Mucosa of stomach (tissue), 1 donor: ENCODE measurements at regions not wholly inside any gene's neighbourhood (a gene's known extent, or its start where the extent isn't known, plus 50 kb on each side); places are given as distances from the start of the nearest gene placed in this dataset.

Experiments used
- H3K27me3 ChIP-seq: one replicate; pipeline ENCODE4 v1.7.0; 2013; ENCODE audit warnings: mild to moderate bottlenecking, low read length; ENCODE audit not compliant: control insufficient read depth, insufficient read depth
- H3K36me3 ChIP-seq: one replicate; pipeline ENCODE4 v1.7.0; 2013; ENCODE audit warnings: low read length; ENCODE audit not compliant: control insufficient read depth, insufficient read depth
- H3K4me1 ChIP-seq: one replicate; pipeline ENCODE4 v1.7.0; 2013; ENCODE audit warnings: mild to moderate bottlenecking, low read length; ENCODE audit not compliant: control insufficient read depth, insufficient read depth
- H3K4me3 ChIP-seq: one replicate; pipeline ENCODE4 v1.7.0; 2013; ENCODE audit warnings: low read length
- H3K9ac ChIP-seq: one replicate; pipeline ENCODE4 v1.7.0; 2013; ENCODE audit warnings: mild to moderate bottlenecking, low read length, moderate library complexity
- H3K9me3 ChIP-seq: one replicate; pipeline ENCODE4 v1.7.0; 2013; ENCODE audit warnings: mild to moderate bottlenecking, low read length, moderate library complexity; ENCODE audit not compliant: control insufficient read depth
- donor health status: Pancreatic carcinoma.

- Histone ChIP-seq H3K9ac (no peak overlapping the region), H3K27me3 (no peaks in the 10 kb centered on the region), H3K4me3 (no peak overlapping the region), H3K9me3 (no peaks in the 10 kb centered on the region), H3K36me3 (no peaks in the 10 kb centered on the region), H3K4me1 (no peaks in the 10 kb centered on the region)
Measured at GRCh38 chr3:13258280-13258679, 161.8 kb downstream of the NUP210 start.

- Histone ChIP-seq H3K4me1 (no peaks in the 10 kb centered on the region), H3K36me3 (no peaks in the 10 kb centered on the region), H3K9me3 (no peaks in the 10 kb centered on the region), H3K4me3 (no peak overlapping the region), H3K9ac (no peak overlapping the region), H3K27me3 (no peaks in the 10 kb centered on the region)
Measured at GRCh38 chr3:13257666-13258065, 162.5 kb downstream of the NUP210 start.

- H3K4me3 ChIP-seq = no peak overlapping the region
- no peaks in the 10 kb centered on the region for H3K9me3 ChIP-seq
- no peaks in the 10 kb centered on the region for H3K36me3 ChIP-seq
- H3K9ac ChIP-seq = no peak overlapping the region
- no peaks in the 10 kb centered on the region for H3K27me3 ChIP-seq
- no peaks in the 10 kb centered on the region for H3K4me1 ChIP-seq
Measured at GRCh38 chr3:13256845-13257244, 163.3 kb downstream of the NUP210 start.

- no peaks in the 10 kb centered on the region for H3K4me1 ChIP-seq
- no peaks in the 10 kb centered on the region for H3K36me3 ChIP-seq
- no peak overlapping the region for H3K4me3 ChIP-seq
- no peaks in the 10 kb centered on the region for H3K9me3 ChIP-seq
- no peak overlapping the region for H3K9ac ChIP-seq
- H3K27me3 ChIP-seq = no peaks in the 10 kb centered on the region
Measured at GRCh38 chr3:13254028-13254951, 165.8 kb downstream of the NUP210 start.

- Histone ChIP-seq H3K9me3 (no peaks in the 10 kb centered on the region), H3K4me1 (no peaks in the 10 kb centered on the region), H3K36me3 (no peaks in the 10 kb centered on the region), H3K27me3 (no peaks in the 10 kb centered on the region), H3K4me3 (no peak overlapping the region), H3K9ac (no peak overlapping the region)
Measured at GRCh38 chr3:13253208-13253937, 166.7 kb downstream of the NUP210 start.

- Histone ChIP-seq H3K36me3 (no peaks in the 10 kb centered on the region), H3K4me1 (no peaks in the 10 kb centered on the region), H3K4me3 (no peak overlapping the region), H3K9ac (no peak overlapping the region), H3K27me3 (peaks cover 3% of the 10 kb centered on the region), H3K9me3 (no peaks in the 10 kb centered on the region)
Measured at GRCh38 chr3:13252207-13252606, 167.9 kb downstream of the NUP210 start.

- H3K36me3 ChIP-seq = no peaks in the 10 kb centered on the region
- H3K9ac ChIP-seq = no peak overlapping the region
- peaks cover 3% of the 10 kb centered on the region for H3K27me3 ChIP-seq
- no peak overlapping the region for H3K4me3 ChIP-seq
- no peaks in the 10 kb centered on the region for H3K4me1 ChIP-seq
- no peaks in the 10 kb centered on the region for H3K9me3 ChIP-seq
Measured at GRCh38 chr3:13251166-13251903, 168.8 kb downstream of the NUP210 start.

GRCh38 chr3:13249664-13250390 lies 170.3 kb downstream of the NUP210 start:
- Histone ChIP-seq H3K9me3 (no peaks in the 10 kb centered on the region), H3K27me3 (peaks cover 3% of the 10 kb centered on the region), H3K36me3 (no peaks in the 10 kb centered on the region), H3K4me3 (no peak overlapping the region), H3K9ac (no peak overlapping the region), H3K4me1 (no peaks in the 10 kb centered on the region)

- H3K4me3 ChIP-seq = no peak overlapping the region
- H3K9ac ChIP-seq = no peak overlapping the region
Measured at GRCh38 chr3:13248640-13249039, 171.5 kb downstream of the NUP210 start.

GRCh38 chr3:13245615-13245978 lies 172.4 kb upstream of the IQSEC1 start:
- Histone ChIP-seq H3K27me3 (peaks cover 3% of the 10 kb centered on the region), H3K9ac (no peak overlapping the region), H3K4me1 (no peaks in the 10 kb centered on the region), H3K9me3 (no peaks in the 10 kb centered on the region), H3K36me3 (no peaks in the 10 kb centered on the region), H3K4me3 (no peak overlapping the region)

More at GRCh38 chr3:13248640-13249039, 171.5 kb downstream of the NUP210 start:
- H3K9me3 ChIP-seq = no peaks in the 10 kb centered on the region
- peaks cover 3% of the 10 kb centered on the region for H3K27me3 ChIP-seq
- H3K36me3 ChIP-seq = no peaks in the 10 kb centered on the region
- no peaks in the 10 kb centered on the region for H3K4me1 ChIP-seq

- Histone ChIP-seq H3K4me3 (no peak overlapping the region), H3K9ac (no peak overlapping the region), H3K27me3 (peaks cover 3% of the 10 kb centered on the region), H3K9me3 (no peaks in the 10 kb centered on the region), H3K4me1 (no peaks in the 10 kb centered on the region), H3K36me3 (no peaks in the 10 kb centered on the region)
Measured at GRCh38 chr3:13243586-13243985, 170.4 kb upstream of the IQSEC1 start.
